Esophagus mucosa (tissue), 1 donor: ENCODE measurements at regions not wholly inside any gene's neighbourhood (a gene's known extent, or its start where the extent isn't known, plus 50 kb on each side); places are given as distances from the start of the nearest gene placed in this dataset.
"Not testable (repeated sequence)": the region's sequence is repeated elsewhere in the genome, so short reads cannot be mapped to it uniquely, and the experiment has no call there.

Source experiments
- ATAC-seq: fragments of 200-7000 bp; cut with Tn5 transposase; one replicate; pipeline ENCODE4 v1.9.1; 2020
- donor health status: DM: yes; HTN: yes; CAD: no.

DNA sequence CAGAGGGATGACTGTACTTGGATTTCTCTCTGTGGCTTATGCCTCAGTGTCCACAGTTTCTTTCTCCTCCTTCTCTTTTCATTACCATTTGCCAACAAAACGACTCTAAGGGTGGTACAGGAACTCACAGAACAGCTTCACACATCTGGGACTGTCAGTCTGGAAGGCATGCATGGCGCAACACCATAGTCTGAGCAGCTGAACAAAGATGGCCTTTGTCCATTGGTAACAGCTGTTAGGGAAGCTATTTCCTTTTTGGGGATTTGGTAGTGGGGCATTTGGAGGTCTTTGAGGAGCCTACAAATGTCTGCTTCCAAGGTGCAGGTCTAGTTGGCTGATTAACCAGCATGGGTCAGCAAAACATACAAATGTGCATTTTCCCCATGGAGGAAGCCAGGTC lies 81.4 kb upstream of the PCDH8 start:
- no peak for ATAC-seq

DNA sequence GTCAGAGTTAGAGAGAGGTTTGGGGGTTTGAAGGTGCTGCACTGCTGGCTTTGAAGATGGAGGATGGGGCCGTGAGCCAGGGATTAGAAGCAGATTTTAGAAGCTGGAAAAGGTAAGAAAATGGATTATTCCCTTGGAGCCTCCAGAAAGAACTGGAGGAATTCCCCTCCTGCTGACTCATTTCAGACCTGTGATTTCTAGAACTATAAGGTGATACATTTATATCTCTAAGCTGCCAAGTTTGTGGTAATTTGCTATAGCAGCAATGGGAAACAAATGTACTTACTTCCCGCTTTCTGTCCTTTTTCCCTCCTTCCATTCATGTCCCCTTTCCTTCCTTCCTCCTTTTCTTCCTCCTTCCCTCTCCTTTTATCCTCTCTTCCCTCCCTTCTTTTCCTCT lies 78.5 kb upstream of the PCDH8 start:
- ATAC-seq = peak; percentile 42

DNA sequence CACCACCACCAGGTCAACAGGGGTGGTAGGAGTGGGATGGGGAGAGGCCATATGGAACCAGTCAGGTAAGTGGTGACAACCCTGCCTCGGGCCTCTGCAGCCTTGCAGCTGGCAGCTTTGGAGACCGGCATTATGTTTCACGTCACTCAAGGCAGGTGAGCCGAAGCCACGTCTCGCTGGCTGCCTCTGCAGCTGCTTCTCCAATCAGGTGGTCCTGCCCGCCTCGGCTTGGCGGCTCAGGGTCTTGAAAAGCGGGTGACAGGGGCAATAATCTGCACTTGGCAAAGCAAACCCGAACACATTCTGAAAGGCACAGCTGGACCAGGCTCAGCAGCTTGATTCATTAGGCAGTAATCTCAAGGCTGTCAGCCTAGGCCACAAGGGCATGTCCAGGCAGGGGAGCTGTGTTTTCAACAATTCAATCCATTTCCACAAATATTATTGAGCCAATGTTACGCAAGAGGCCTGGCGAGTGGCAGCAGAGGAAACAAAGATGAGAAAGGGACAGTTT lies 77.4 kb upstream of the PCDH8 start:
- ATAC-seq = peak; percentile 80

DNA sequence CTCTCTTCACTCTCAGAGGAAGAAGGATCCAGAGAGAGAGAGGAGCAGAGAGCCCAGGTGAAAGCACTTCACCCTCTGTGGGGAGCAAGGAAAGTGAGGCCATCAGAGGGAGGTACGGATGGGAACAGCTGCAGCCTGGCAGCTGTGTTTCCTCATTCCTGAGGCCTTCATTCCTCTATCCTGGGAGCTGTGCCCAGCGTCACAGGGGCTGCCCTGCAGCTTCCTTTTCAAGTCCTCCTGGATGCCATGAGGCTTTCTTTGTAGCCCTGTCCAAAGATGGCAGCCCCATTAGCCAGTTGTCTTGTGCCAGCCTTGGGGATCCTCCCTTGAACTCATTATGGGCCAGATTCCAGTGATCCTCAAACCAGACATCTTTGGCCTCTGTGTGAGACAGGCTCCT lies 76.8 kb upstream of the PCDH8 start:
- peak; percentile 28 for ATAC-seq

DNA sequence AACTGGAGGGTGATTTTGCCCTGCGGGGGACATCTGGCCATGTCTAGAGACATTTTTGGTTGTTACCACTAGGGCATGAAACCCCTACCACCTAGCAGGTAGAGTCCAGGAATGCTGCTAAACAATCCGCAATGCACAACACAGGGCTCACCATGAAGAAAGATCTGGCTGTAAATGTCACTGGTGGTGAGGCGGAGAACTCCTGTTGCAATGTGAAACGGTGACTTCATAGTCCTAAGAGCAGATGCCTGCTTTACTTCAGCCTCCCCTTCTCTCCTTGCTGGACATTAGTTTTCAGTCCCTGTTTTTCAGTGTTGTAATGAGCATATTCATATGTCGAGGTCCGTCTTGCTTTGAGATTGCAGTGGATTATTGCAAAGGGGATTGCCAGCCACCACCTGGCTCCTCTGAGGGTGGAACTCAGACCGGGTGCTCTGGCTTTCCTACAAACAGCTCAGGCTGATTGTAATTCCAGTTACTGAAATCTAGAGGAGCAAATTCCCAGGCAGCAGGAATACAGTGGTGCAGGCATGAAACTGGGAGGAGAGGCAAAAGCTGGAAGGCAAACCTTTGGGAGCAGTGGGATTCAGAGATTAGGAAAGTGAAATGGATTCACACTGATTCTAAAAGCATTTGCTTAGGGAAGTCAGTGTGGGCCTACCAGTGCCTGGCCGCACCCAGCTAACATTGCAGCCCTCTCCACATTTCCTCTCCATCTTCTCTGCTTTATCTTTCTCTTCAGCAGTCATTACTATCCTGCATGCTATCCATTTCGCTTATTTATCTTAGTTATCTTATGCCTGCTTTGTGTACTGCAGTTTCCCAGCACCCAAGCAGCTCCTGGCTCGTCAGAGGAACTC lies 76.1 kb upstream of the PCDH8 start:
- no peak for ATAC-seq

DNA sequence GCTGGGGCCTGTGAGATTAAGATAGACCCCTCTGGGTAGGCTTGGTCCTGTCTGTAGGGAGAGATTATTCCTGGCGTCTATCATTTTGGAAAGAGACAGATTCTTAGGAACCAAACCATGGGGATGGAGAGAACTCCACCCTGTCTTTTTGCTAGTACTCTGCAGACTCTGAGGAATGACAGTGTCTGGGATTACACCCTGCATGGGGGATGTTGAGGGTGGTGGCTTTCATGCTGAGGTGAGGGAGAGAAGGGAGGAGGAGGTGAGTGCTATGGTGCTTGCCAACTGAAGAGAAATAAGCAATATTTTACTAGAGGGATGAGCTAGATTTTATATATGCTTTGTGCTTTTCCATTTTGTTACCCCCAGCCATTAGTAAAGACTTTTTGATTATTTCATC lies 74.5 kb upstream of the PCDH8 start:
- no peak for ATAC-seq

DNA sequence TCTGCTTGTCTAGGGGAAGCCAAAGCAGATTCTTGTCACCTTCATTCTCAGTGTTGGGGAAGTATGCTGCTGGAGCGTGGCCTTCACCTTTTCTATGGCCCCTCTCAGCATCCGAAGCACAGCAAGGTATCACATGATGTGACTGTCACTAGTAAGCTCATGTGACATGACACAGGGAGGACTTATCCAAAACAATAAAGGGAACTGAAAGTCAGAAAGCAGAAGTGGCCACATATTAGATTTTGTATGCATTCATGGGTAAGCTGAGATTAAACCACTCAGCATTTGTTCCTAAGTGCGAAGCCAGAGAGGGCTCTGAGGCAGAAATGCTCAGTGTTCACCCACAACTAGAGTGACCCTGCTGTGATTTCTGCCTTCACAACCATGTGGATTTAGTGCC lies 72.8 kb upstream of the PCDH8 start:
- ATAC-seq = peak; percentile 49

DNA sequence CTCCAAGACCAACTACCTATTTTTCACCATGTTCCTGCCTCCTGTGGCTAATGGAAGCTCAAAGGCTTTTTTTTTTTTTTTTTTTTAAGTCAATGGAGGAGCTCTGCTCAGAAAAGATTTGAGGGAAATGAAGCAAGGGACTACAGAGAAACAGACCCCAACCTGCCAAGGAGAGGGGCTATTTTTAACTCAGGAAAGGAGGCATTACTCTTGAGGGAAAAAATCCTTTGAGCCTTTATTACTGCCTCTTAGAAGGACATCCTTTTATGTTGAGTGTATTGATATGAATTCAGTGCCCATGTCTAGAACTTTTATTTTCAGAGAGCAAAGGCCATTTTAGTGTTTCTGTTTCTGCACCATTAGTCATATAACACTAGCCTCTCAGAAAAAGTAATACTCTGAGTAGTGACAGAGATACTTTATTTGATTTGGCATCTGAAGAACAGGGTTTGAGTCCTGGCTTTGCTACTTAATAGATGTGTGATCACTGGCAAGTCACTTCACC lies 68.1 kb upstream of the PCDH8 start:
- ATAC-seq = no peak

- ATAC-seq = no peak
Observed at GRCh38 chr13:52911340-52911739, 62.9 kb upstream of the PCDH8 start.

GRCh38 chr13:52910318-52910717 lies 61.9 kb upstream of the PCDH8 start:
- ATAC-seq = not testable (repeated sequence)

GRCh38 chr13:52906122-52906903 lies 57.9 kb upstream of the PCDH8 start:
- no peak for ATAC-seq

DNA sequence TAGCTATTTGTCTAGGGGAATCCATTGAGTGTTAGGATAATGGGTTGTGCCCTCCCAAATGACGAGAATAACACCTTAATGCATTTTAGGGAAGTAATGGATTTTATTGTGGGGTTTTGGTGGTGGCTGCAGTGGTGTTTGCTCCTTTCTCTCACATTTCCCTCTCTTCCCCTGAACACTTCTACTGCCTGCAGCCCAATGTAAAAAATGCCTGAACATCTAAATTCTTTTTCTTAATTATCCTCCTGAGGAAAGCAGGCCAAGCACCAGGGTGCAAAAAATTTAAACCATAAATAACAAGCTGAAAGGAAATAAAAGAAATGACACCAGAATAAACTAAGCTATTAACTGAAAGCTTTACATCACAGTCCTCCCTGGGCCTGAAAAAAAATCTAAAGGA lies 57.3 kb upstream of the PCDH8 start:
- no peak for ATAC-seq

DNA sequence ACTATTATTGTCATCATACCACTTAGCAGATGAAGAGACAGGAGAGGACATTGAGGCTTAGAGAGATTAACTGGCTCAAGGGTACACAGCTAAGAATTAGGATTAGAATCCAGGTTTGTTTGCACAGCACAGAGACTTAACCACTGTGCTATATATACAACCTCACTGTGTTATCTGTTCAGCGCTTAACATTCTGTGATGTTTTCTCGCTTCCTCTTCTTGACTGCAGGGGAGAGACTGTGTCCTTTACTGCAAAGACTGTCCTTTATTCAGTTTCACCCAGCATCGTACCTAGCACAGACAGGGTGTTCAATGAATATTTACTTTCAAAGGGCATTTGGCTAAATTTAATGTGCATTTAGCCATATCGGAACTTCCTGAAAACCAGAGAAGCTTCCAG lies 54.9 kb upstream of the PCDH8 start:
- no peak for ATAC-seq

GRCh38 chr13:52899206-52899605 lies 50.8 kb upstream of the PCDH8 start:
- peak; percentile 63 for ATAC-seq
